ENCODE measurements at regions not wholly inside any gene's neighbourhood (a gene's known extent, or its start where the extent isn't known, plus 50 kb on each side); places are given as distances from the start of the nearest gene placed in this dataset.

GRCh38 chr5:82976887-82977286, 100.3 kb downstream of the TMEM167A start (continued):
- TF ChIP-seq KMT2B (CRISPR knock-in tag; IDR thresholded peaks at IDR 0.05) (peak; percentile 57; the same call in 1 of the 2 replicates), NR2F1 (CRISPR knock-in tag; IDR thresholded peaks at IDR 0.05) (peak; percentile 75 to 93; a peak in 3 of 4 replicates), RXRA (CRISPR knock-in tag; IDR thresholded peaks at IDR 0.05) (peak; percentile 89; the same call in 1 of the 2 replicates), FOSL1 (CRISPR knock-in tag; IDR thresholded peaks at IDR 0.05; ENCODE audit: borderline replicate concordance) (peak; percentile 81; the same call in 1 of the 2 replicates), PRDM10 (CRISPR knock-in tag; IDR thresholded peaks at IDR 0.05; ENCODE audit: low read depth) (peak; percentile 43; the same call in 1 of the 2 replicates), SMAD3 (CRISPR knock-in tag; IDR thresholded peaks at IDR 0.05) (peak; percentile 84; the same call in 1 of the 2 replicates), ETV6 (CRISPR knock-in tag; conservative IDR thresholded peaks at IDR 0.05) (0 out of 2 replicates have a peak, but pooled peaks have one; percentile 40), GFI1 (CRISPR knock-in tag; IDR thresholded peaks at IDR 0.05; ENCODE audit: borderline replicate concordance) (peak; percentile 72; the same call in 1 of the 2 replicates), ELF3 (CRISPR knock-in tag; IDR thresholded peaks at IDR 0.05) (peak; percentile 91), ZNF792 (CRISPR knock-in tag; IDR thresholded peaks at IDR 0.05) (peak; percentile 45; the same call in 1 of the 2 replicates), ZNF264 (CRISPR knock-in tag; IDR thresholded peaks at IDR 0.05) (peak; percentile 66; the same call in 1 of the 2 replicates), ZNF331 (CRISPR knock-in tag; IDR thresholded peaks at IDR 0.05) (peak; percentile 79), RXRB (CRISPR knock-in tag; IDR thresholded peaks at IDR 0.05; ENCODE audit: borderline replicate concordance) (peak; percentile 89), KDM6A (CRISPR knock-in tag; IDR thresholded peaks at IDR 0.05; ENCODE audit: low read depth) (peak; percentile 74), NFIC (IDR thresholded peaks at IDR 0.05; ENCODE audit: low read length) (peak; percentile 88), SIX4 (CRISPR knock-in tag; IDR thresholded peaks at IDR 0.05) (peak; percentile 82), SMYD3 (CRISPR knock-in tag; IDR thresholded peaks at IDR 0.05) (0 out of 2 replicates have a peak, but pooled peaks have one; percentile 82), SALL2 (CRISPR knock-in tag; IDR thresholded peaks at IDR 0.05) (peak; percentile 70), CBX5 (CRISPR knock-in tag; IDR thresholded peaks at IDR 0.05; ENCODE audit: borderline replicate concordance) (peak; percentile 84; the same call in 1 of the 2 replicates)
- TF ChIP-seq, protein P1, sequence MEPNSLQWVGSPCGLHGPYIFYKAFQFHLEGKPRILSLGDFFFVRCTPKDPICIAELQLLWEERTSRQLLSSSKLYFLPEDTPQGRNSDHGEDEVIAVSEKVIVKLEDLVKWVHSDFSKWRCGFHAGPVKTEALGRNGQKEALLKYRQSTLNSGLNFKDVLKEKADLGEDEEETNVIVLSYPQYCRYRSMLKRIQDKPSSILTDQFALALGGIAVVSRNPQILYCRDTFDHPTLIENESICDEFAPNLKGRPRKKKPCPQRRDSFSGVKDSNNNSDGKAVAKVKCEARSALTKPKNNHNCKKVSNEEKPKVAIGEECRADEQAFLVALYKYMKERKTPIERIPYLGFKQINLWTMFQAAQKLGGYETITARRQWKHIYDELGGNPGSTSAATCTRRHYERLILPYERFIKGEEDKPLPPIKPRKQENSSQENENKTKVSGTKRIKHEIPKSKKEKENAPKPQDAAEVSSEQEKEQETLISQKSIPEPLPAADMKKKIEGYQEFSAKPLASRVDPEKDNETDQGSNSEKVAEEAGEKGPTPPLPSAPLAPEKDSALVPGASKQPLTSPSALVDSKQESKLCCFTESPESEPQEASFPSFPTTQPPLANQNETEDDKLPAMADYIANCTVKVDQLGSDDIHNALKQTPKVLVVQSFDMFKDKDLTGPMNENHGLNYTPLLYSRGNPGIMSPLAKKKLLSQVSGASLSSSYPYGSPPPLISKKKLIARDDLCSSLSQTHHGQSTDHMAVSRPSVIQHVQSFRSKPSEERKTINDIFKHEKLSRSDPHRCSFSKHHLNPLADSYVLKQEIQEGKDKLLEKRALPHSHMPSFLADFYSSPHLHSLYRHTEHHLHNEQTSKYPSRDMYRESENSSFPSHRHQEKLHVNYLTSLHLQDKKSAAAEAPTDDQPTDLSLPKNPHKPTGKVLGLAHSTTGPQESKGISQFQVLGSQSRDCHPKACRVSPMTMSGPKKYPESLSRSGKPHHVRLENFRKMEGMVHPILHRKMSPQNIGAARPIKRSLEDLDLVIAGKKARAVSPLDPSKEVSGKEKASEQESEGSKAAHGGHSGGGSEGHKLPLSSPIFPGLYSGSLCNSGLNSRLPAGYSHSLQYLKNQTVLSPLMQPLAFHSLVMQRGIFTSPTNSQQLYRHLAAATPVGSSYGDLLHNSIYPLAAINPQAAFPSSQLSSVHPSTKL (CRISPR knock-in tag; IDR thresholded peaks at IDR 0.05): peak; percentile 99
- TF ChIP-seq, protein P2, sequence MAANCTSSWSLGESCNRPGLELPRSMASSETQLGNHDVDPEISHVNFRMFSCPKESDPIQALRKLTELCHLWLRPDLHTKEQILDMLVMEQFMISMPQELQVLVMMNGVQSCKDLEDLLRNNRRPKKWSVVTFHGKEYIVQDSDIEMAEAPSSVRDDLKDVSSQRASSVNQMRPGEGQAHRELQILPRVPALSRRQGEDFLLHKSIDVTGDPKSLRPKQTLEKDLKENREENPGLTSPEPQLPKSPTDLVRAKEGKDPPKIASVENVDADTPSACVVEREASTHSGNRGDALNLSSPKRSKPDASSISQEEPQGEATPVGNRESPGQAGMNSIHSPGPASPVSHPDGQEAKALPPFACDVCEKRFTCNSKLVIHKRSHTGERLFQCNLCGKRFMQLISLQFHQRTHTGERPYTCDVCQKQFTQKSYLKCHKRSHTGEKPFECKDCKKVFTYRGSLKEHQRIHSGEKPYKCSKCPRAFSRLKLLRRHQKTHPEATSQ (CRISPR knock-in tag; IDR thresholded peaks at IDR 0.05; ENCODE audit: borderline replicate concordance): peak; percentile 73; the same call in 1 of the 2 replicates
- TF ChIP-seq, protein P3, sequence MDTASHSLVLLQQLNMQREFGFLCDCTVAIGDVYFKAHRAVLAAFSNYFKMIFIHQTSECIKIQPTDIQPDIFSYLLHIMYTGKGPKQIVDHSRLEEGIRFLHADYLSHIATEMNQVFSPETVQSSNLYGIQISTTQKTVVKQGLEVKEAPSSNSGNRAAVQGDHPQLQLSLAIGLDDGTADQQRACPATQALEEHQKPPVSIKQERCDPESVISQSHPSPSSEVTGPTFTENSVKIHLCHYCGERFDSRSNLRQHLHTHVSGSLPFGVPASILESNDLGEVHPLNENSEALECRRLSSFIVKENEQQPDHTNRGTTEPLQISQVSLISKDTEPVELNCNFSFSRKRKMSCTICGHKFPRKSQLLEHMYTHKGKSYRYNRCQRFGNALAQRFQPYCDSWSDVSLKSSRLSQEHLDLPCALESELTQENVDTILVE (CRISPR knock-in tag; IDR thresholded peaks at IDR 0.05): peak; percentile 59; the same call in 1 of the 2 replicates

All from HepG2 (cell line).